SU-DHL-6 (cell line): ENCODE measurements at regions not wholly inside any gene's neighbourhood (a gene's known extent, or its start where the extent isn't known, plus 50 kb on each side); places are given as distances from the start of the nearest gene placed in this dataset.

Source experiments
- EZH2phosphoT487 ChIP-seq: fragments of 200-600 bp; sonication (generic), shearing (Covaris generic); conservative IDR thresholded peaks from 2 replicates; pipeline ENCODE4 v1.6.1; 2018; ENCODE audit warnings: mild to moderate bottlenecking, antibody characterized with exemption, low read length, moderate library complexity, mixed read lengths
- TF ChIP-seq, protein P1 (sequence below): fragments of 200-600 bp; sonication (generic); IDR thresholded peaks from one replicate; pipeline ENCODE4 v1.5.1; 2017; ENCODE audit warnings: antibody characterized with exemption, mild to moderate bottlenecking, low read length, moderate library complexity; ENCODE audit not compliant: insufficient read depth, poor library complexity, severe bottlenecking

DNA sequence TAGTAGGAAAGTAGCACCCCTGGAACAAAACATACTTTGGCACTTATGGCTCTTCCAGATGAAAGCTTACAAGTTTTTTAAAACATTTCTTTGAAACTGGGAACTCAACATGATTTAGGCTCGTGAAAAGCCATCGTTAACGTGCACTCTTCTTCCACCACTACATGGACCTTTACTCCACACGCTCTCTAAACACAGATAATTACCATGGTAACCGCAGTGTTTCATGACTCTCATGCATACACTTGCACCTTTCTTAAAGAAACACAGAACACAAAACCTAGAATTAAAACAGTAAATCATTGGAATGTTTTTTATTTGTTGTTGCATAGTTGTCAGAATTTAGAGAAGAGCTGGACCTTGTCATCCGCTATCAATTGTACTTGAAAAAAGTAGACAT, 154.3 kb downstream of the FGF9 start:
- TF ChIP-seq, protein P1, sequence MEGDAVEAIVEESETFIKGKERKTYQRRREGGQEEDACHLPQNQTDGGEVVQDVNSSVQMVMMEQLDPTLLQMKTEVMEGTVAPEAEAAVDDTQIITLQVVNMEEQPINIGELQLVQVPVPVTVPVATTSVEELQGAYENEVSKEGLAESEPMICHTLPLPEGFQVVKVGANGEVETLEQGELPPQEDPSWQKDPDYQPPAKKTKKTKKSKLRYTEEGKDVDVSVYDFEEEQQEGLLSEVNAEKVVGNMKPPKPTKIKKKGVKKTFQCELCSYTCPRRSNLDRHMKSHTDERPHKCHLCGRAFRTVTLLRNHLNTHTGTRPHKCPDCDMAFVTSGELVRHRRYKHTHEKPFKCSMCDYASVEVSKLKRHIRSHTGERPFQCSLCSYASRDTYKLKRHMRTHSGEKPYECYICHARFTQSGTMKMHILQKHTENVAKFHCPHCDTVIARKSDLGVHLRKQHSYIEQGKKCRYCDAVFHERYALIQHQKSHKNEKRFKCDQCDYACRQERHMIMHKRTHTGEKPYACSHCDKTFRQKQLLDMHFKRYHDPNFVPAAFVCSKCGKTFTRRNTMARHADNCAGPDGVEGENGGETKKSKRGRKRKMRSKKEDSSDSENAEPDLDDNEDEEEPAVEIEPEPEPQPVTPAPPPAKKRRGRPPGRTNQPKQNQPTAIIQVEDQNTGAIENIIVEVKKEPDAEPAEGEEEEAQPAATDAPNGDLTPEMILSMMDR: no peak
- TF ChIP-seq EZH2phosphoT487: no peak
